Upper lobe of right lung (tissue), 1 donor: ENCODE measurements at regions not wholly inside any gene's neighbourhood (a gene's known extent, or its start where the extent isn't known, plus 50 kb on each side); places are given as distances from the start of the nearest gene placed in this dataset.

Source experiments
- ATAC-seq: fragments of 200-7000 bp; cut with Tn5 transposase; one replicate; pipeline ENCODE4 v1.9.1; 2020; ENCODE audit warnings: mild to moderate bottlenecking, moderate library complexity
- DNase-seq: peaks from one replicate; pipeline ENCODE4 v3.0.0-alpha.2; 2020
- H3K27ac ChIP-seq: fragments of 200-600 bp; one replicate; pipeline ENCODE4 v1.8.0; 2022
- H3K27me3 ChIP-seq: fragments of 200-600 bp; one replicate; pipeline ENCODE4 v1.8.0; 2022; ENCODE audit warnings: mild to moderate bottlenecking
- H3K36me3 ChIP-seq: fragments of 200-600 bp; one replicate; pipeline ENCODE4 v1.8.0; 2022
- H3K4me1 ChIP-seq: fragments of 200-600 bp; one replicate; pipeline ENCODE4 v1.8.0; 2022
- H3K4me3 ChIP-seq: fragments of 200-600 bp; one replicate; pipeline ENCODE4 v1.8.0; 2022; ENCODE audit warnings: mild to moderate bottlenecking
- H3K9me3 ChIP-seq: fragments of 200-600 bp; one replicate; pipeline ENCODE4 v1.8.0; 2022
- intact Hi-C: fragments of 100-400 bp; cut with DNase I; formaldehyde crosslinking; loops from one replicate; pipeline ENCODE4 v1.11.0; 2022
- TF ChIP-seq, protein P1 (sequence below): fragments of 200-600 bp; IDR thresholded peaks from one replicate; pipeline ENCODE4 v1.8.0; 2022; ENCODE audit warnings: antibody characterized with exemption
- donor health status: DM: no; HTN: yes; CAD: no; lungs with severe emphysema.

DNA sequence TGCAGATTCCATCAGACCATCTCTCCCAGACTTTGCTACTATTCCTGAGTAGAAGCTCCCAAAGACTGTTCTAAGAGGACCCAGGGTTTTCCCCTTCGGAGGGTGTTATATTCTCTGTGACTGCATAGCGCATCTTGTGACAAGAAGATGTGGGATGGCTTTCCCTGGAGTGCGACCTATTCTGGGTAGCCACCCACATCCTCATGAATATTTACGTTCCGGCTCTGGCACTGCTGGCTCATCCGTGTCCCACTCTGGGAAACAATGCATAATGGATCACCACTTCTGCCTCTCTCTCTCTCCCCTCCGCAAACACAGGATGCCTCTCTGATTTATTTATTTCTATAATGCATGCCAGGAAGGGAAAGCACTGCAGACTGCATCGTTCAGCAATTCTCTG, 166.1 kb downstream of the PYDC2 start:
- no peaks in the 10 kb centered on the region for H3K9me3 ChIP-seq
- ATAC-seq, result no peak

DNA sequence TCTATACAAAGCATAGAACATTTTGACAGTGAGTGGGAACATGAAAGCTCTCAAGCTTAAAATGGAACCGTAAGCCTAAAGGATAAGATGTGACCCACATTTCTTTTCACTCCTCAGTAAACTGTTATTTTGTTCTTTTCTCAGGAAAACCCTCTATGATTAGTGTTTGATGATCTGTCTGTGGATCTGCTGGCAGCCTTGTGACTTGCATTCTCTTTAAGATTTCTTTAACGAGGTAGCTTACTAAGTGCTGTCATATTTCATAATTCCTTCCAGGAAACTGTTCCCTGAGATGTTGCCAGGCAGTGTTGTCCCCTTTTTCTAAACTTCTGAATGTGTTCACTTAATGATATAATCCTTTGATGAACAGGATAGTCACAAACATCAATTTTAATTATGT, 167.6 kb downstream of the PYDC2 start:
- H3K27ac ChIP-seq, result no peak overlapping the region
- TF ChIP-seq, protein P1, sequence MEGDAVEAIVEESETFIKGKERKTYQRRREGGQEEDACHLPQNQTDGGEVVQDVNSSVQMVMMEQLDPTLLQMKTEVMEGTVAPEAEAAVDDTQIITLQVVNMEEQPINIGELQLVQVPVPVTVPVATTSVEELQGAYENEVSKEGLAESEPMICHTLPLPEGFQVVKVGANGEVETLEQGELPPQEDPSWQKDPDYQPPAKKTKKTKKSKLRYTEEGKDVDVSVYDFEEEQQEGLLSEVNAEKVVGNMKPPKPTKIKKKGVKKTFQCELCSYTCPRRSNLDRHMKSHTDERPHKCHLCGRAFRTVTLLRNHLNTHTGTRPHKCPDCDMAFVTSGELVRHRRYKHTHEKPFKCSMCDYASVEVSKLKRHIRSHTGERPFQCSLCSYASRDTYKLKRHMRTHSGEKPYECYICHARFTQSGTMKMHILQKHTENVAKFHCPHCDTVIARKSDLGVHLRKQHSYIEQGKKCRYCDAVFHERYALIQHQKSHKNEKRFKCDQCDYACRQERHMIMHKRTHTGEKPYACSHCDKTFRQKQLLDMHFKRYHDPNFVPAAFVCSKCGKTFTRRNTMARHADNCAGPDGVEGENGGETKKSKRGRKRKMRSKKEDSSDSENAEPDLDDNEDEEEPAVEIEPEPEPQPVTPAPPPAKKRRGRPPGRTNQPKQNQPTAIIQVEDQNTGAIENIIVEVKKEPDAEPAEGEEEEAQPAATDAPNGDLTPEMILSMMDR, result no peak
- ATAC-seq, result no peak
- H3K4me3 ChIP-seq, result no peak overlapping the region
- intact Hi-C loops, result no loop called here
- no peak for DNase-seq
- no peaks in the 10 kb centered on the region for H3K27me3 ChIP-seq
- no peaks in the 10 kb centered on the region for H3K9me3 ChIP-seq
- no peaks in the 10 kb centered on the region for H3K4me1 ChIP-seq
- no peaks in the 10 kb centered on the region for H3K36me3 ChIP-seq

More for the DNA sequence above, 166.1 kb downstream of the PYDC2 start:
- Histone ChIP-seq H3K27ac (no peak overlapping the region), H3K4me1 (no peaks in the 10 kb centered on the region), H3K36me3 (no peaks in the 10 kb centered on the region), H3K27me3 (no peaks in the 10 kb centered on the region), H3K4me3 (no peak overlapping the region)
- intact Hi-C loops, result no loop called here
- DNase-seq, result no peak
- TF ChIP-seq, protein P1, result no peak

DNA sequence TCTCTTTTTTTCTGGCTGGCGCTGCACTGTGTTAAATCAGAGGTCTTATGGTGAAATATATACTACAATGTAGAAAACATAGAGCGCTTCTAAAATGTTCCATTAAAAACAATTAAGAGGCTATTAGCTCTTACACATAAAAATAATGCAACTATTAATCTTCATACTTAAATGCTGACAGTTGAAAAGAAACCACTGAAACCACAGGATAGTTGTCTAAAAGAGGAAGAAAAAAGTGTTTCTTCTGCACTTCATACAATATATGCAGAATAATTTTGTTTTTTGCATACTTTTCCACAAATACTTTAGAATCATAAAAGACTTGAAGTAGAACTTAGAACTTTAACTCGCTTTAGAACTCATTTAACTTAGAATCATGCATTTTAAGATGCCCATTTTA, 170.5 kb downstream of the PYDC2 start:
- DNase-seq, result no peak
- TF ChIP-seq, protein P1, result no peak
- Histone ChIP-seq H3K9me3 (no peaks in the 10 kb centered on the region), H3K27ac (no peak overlapping the region), H3K36me3 (no peaks in the 10 kb centered on the region), H3K4me1 (no peaks in the 10 kb centered on the region), H3K4me3 (no peak overlapping the region), H3K27me3 (no peaks in the 10 kb centered on the region)
- no peak for ATAC-seq
- intact Hi-C loops, result no loop called here

DNA sequence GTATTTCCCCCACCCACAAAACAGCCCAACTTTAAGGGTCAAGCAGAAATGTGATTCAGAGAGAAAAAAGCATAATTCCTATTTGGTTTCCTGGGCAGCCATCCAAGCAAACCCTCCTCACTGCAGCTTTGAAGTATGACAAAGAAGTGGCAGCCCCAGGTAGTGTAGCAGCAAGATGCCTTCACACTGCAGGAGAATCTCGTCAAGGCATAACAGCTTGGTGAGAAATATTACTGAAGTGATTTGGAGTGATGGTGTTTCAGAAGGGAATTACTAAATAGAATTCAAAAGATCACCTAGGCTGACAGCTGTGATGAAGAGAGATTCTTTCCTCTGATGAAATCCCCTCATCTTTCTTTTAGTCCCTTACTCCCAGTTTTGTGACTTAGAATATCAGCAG, 173.9 kb downstream of the PYDC2 start:
- Histone ChIP-seq H3K27me3 (no peaks in the 10 kb centered on the region), H3K27ac (no peak overlapping the region), H3K9me3 (no peaks in the 10 kb centered on the region), H3K4me3 (no peak overlapping the region), H3K36me3 (no peaks in the 10 kb centered on the region), H3K4me1 (no peaks in the 10 kb centered on the region)
- no peak for ATAC-seq
- DNase-seq, result no peak
- intact Hi-C loops, result no loop called here
- TF ChIP-seq, protein P1, result no peak

DNA sequence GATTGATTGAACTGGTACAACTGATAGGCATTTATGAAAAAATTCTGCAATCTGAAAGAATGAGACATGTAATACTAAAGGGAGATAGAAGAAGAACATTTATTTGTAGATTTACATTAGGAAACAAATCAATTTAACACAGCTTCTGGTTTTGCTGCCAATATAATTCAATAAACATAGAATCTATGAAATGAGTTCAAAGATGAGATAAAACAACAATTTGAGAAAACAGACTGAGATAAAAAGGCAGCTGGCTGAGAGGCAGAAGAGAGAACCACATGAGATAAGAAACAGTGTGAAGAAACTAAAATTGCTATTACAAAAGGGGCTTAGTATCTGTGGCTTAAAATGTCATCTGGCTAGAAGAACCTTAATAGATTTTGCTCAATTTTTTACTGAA, 176.6 kb downstream of the PYDC2 start:
- H3K27me3 ChIP-seq, result no peaks in the 10 kb centered on the region
- DNase-seq, result no peak
- no peaks in the 10 kb centered on the region for H3K36me3 ChIP-seq
- no peaks in the 10 kb centered on the region for H3K9me3 ChIP-seq
- TF ChIP-seq, protein P1, result no peak
- H3K4me3 ChIP-seq, result no peak overlapping the region
- intact Hi-C loops, result no loop called here
- no peak for ATAC-seq
- H3K27ac ChIP-seq, result no peak overlapping the region
- H3K4me1 ChIP-seq, result no peaks in the 10 kb centered on the region

DNA sequence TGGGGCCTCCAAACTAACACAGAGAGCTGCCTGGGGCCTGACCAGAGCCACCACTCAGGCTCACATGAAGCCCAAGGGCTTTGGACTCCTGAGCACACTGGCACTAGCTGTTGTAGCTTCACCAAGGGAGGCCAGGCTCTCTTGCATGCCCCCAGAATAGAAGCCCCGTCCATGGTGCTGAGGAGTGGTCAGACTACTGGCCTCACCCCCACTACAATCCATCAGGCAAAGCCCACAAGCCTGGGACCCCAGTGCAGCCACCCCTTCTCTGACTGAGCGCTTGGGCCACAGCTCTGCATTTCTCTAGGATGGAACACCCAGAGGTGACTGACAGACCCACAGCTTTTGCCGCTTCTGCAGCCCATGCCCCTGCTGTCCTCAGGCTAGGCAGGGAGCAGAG, 180.8 kb downstream of the PYDC2 start:
- H3K36me3 ChIP-seq, result no peaks in the 10 kb centered on the region
- intact Hi-C loops, result no loop called here
- no peaks in the 10 kb centered on the region for H3K4me1 ChIP-seq
- DNase-seq (no peak), ATAC-seq (no peak)
- H3K27ac ChIP-seq, result no peak overlapping the region
- no peaks in the 10 kb centered on the region for H3K9me3 ChIP-seq
- H3K4me3 ChIP-seq, result no peak overlapping the region
- no peaks in the 10 kb centered on the region for H3K27me3 ChIP-seq
- TF ChIP-seq, protein P1, result no peak
